GM12891 (cell line): ENCODE measurements at regions not wholly inside any gene's neighbourhood (a gene's known extent, or its start where the extent isn't known, plus 50 kb on each side); places are given as distances from the start of the nearest gene placed in this dataset.
"Not testable (repeated sequence)": the region's sequence is repeated elsewhere in the genome, so short reads cannot be mapped to it uniquely, and the experiment has no call there.

ENCODE experiments used
- PAX5 ChIP-seq: IDR thresholded peaks from 2 replicates; pipeline ENCODE4 v1.6.1; 2011; ENCODE audit warnings: low read length, moderate library complexity, mild to moderate bottlenecking; ENCODE audit not compliant: insufficient read depth, severe bottlenecking
- POLR2A ChIP-seq: IDR thresholded peaks from 2 replicates; pipeline ENCODE4 v1.6.1; 2011; ENCODE audit warnings: low read depth, low read length, control low read depth
- POLR2AphosphoS5 ChIP-seq: IDR thresholded peaks from 2 replicates; pipeline ENCODE4 v1.6.1; 2011; ENCODE audit warnings: low read depth, low read length, control low read depth
- POU2F2 ChIP-seq: IDR thresholded peaks from 2 replicates; pipeline ENCODE4 v1.6.1; 2011; ENCODE audit warnings: low read depth, mild to moderate bottlenecking, control low read depth, low read length, moderate library complexity
- SPI1 ChIP-seq: IDR thresholded peaks from 2 replicates; pipeline ENCODE4 v1.6.1; 2011; ENCODE audit warnings: low read depth, low read length, control low read depth
- TAF1 ChIP-seq: IDR thresholded peaks from 2 replicates; pipeline ENCODE4 v1.6.1; 2011; ENCODE audit warnings: low read depth, low read length, control low read depth

DNA sequence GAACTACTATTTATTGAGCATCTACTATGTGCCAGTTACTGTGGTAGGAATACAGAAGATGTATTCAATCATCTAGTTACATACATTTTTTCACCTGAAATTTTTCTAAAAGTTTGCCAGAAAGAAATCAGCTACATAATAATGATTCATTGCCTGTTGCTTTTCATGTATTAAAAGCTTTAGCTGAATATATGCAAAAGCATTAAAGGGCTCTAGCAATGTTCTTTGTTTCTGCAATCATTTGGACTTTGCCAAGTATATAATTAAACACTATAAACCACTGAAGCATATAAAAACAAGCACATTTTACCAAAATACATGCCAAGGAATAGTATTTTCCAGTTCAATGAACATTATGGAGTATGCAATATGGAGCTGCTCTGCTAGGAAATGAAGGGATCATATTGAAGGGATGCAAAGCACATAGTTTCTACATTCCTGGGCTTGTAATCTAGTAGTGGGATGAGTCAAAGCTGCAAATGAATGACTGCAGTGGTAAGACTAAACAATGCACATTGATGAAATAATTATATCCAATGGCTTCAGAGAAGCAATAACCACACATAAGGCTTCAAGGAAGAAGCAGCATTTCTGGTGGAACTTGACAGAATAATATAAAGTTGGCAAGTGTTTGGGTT lies 87.7 kb downstream of the FOXD4L6 start:
- not testable (repeated sequence) for TF ChIP-seq POLR2A, SPI1, POLR2AphosphoS5, TAF1, PAX5, POU2F2
